ENCODE measurements at regions not wholly inside any gene's neighbourhood (a gene's known extent, or its start where the extent isn't known, plus 50 kb on each side); places are given as distances from the start of the nearest gene placed in this dataset.

DNA sequence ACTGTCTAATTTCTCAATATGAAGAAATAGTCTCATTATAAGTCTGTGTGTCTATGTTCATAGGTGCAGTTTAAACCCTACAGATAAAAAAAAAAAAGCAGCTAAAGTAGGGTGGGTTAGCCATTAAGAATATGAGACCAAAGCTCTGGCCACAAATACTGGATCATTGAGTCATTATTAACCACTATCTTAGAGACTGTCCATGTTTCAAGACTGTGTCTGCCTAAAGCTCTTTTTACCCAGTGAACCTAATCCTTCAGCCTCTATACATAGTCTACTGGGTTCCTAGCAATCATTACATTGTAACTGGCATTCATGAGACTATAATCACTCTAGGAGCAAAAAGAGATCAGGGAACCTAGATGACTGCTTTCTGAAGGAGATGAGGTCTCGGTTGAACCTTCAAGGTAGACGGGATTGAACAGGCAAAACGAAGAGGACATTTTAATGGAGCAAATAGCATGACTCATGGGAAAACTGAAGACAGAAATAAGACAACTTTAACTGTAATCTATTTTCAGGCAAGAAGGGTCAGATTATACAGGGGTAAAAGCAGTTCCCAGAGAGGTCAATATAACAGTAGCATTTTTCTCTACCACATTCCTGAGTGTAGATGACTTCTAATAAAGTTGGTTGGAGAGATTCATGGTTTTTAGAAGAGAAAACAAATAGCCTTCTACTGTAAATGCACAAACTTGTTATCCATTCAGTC, 64.0 kb upstream of the FIBIN start:
- Mint-ChIP-seq H3K27ac (ENCODE audit: unreplicated experiment) (peak overlapping the region; percentile 32), H3K9me3 (ENCODE audit: unreplicated experiment) (peaks cover 20% of the 10 kb centered on the region), H3K36me3 (ENCODE audit: unreplicated experiment) (peaks cover 13% of the 10 kb centered on the region), H3K4me3 (ENCODE audit: unreplicated experiment) (no peak overlapping the region), H3K4me1 (ENCODE audit: unreplicated experiment) (peaks cover 44% of the 10 kb centered on the region), H3K27me3 (ENCODE audit: unreplicated experiment) (no peaks in the 10 kb centered on the region)
- no peak for DNase-seq (ENCODE audit: extremely low spot score, unreplicated experiment)
- TF ChIP-seq, protein P1, sequence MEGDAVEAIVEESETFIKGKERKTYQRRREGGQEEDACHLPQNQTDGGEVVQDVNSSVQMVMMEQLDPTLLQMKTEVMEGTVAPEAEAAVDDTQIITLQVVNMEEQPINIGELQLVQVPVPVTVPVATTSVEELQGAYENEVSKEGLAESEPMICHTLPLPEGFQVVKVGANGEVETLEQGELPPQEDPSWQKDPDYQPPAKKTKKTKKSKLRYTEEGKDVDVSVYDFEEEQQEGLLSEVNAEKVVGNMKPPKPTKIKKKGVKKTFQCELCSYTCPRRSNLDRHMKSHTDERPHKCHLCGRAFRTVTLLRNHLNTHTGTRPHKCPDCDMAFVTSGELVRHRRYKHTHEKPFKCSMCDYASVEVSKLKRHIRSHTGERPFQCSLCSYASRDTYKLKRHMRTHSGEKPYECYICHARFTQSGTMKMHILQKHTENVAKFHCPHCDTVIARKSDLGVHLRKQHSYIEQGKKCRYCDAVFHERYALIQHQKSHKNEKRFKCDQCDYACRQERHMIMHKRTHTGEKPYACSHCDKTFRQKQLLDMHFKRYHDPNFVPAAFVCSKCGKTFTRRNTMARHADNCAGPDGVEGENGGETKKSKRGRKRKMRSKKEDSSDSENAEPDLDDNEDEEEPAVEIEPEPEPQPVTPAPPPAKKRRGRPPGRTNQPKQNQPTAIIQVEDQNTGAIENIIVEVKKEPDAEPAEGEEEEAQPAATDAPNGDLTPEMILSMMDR (IDR thresholded peaks at IDR 0.05): no peak

DNA sequence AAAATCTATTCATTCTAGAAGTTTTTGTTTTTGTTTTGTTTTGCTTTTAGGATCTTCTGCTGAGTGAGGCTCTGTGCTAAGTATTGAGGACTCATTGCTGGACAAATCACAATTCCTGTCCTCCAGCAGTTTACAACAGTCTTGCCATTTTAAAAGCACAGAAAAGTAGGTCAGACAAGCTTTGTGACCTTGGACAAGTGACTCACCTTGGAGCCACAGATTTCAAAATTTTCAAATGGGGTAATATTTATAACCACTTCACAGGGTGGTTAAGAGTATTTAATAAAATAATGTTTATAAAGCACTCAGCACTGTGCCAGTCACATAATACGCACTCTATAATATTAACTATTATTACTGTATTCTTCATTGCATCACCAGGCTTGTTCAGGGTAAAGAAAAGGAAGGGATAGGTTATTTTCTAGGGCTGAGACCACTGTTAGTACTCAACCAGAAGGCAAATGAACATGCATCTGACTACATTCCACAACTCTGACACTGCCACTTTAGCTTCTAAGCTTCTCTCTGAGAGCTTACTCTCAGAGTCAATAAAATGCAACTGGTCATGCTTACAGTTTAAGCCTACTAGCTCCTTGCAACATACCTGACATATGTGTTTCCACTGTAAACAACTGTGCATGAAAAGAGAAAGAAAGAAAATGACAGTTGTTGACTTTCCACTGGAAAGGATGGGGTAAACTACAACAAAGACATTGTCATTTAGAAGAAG, 63.2 kb upstream of the FIBIN start:
- no peak overlapping the region for H3K4me3 Mint-ChIP-seq (ENCODE audit: unreplicated experiment)
- H3K27me3 Mint-ChIP-seq (ENCODE audit: unreplicated experiment): no peaks in the 10 kb centered on the region
- peaks cover 39% of the 10 kb centered on the region for H3K4me1 Mint-ChIP-seq (ENCODE audit: unreplicated experiment)
- TF ChIP-seq, protein P1 (IDR thresholded peaks at IDR 0.05): no peak
- H3K9me3 Mint-ChIP-seq (ENCODE audit: unreplicated experiment): peaks cover 20% of the 10 kb centered on the region
- peak overlapping the region; percentile 52 for H3K27ac Mint-ChIP-seq (ENCODE audit: unreplicated experiment)
- peaks cover 13% of the 10 kb centered on the region for H3K36me3 Mint-ChIP-seq (ENCODE audit: unreplicated experiment)
- DNase-seq (ENCODE audit: extremely low spot score, unreplicated experiment): no peak

DNA sequence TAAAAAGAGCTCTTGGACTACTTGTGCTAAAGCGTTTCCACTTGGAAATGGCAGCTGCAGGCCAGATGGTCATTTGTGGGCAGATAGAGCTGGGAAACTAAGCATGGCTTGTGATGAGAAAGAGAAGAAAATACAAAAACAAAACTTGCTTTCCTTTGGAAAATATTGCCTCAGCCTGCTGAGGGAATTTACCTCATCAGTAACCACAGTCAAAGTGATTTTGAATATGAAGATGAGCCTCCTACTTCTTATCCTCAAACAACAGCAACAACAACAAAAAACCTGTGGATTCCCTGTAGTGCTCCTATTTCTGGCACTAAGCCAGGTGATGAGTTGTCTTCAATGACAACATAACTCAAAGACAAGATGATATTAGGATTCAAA, 62.7 kb upstream of the FIBIN start:
- TF ChIP-seq, protein P1 (IDR thresholded peaks at IDR 0.05): no peak
- peak overlapping the region; percentile 52 for H3K27ac Mint-ChIP-seq (ENCODE audit: unreplicated experiment)
- no peak for DNase-seq (ENCODE audit: extremely low spot score, unreplicated experiment)
- H3K4me3 Mint-ChIP-seq (ENCODE audit: unreplicated experiment): no peak overlapping the region
- peaks cover 10% of the 10 kb centered on the region for H3K36me3 Mint-ChIP-seq (ENCODE audit: unreplicated experiment)
- peaks cover 14% of the 10 kb centered on the region for H3K9me3 Mint-ChIP-seq (ENCODE audit: unreplicated experiment)
- H3K27me3 Mint-ChIP-seq (ENCODE audit: unreplicated experiment): no peaks in the 10 kb centered on the region
- H3K4me1 Mint-ChIP-seq (ENCODE audit: unreplicated experiment): peaks cover 39% of the 10 kb centered on the region

DNA sequence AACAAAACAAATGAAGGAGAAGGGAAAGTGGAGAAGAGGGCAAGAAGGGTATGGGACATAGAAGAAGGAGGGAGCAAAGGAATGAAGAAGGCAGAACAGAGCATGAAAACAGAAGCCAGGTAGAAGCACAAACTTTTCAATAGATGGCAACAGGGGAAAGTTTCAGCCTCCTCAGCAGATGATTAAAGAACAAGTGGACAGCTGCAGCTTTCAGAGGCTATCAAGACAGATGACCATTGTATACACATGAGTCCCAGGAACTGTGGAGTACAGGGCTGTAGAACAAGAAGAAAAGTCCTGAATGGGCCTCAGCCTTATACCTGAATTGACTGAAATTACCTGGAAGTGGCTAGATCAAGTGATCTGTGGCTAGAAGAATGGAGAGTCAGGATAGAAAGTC, 62.0 kb upstream of the FIBIN start:
- Mint-ChIP-seq H3K27me3 (ENCODE audit: unreplicated experiment) (no peaks in the 10 kb centered on the region), H3K9me3 (ENCODE audit: unreplicated experiment) (peaks cover 8% of the 10 kb centered on the region), H3K4me1 (ENCODE audit: unreplicated experiment) (peaks cover 39% of the 10 kb centered on the region), H3K36me3 (ENCODE audit: unreplicated experiment) (peaks cover 7% of the 10 kb centered on the region), H3K4me3 (ENCODE audit: unreplicated experiment) (no peak overlapping the region), H3K27ac (ENCODE audit: unreplicated experiment) (no peak overlapping the region)
- DNase-seq (ENCODE audit: extremely low spot score, unreplicated experiment): no peak
- TF ChIP-seq, protein P1 (IDR thresholded peaks at IDR 0.05): no peak

DNA sequence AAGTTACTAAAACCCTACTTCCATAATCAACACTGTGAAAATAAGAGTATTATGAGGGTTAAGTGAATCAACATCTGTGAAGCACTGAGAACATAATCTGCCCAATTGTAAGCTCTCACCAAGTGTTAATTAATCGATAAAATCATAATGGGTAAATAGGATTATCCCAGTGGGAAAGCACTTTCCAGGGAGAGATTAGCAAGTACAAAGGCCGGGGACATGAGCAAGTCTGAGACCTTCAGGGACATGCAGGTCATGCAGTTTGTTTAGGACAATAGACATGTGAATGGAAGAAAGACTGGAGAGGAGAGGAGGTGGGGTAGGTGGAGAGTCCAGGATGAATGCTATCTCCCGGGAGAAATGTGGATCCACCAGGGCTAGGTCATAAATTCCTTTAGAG, 57.8 kb upstream of the FIBIN start:
- Mint-ChIP-seq H3K4me3 (ENCODE audit: unreplicated experiment) (no peak overlapping the region), H3K36me3 (ENCODE audit: unreplicated experiment) (peaks cover 8% of the 10 kb centered on the region), H3K4me1 (ENCODE audit: unreplicated experiment) (peaks cover 3% of the 10 kb centered on the region), H3K27me3 (ENCODE audit: unreplicated experiment) (no peaks in the 10 kb centered on the region), H3K9me3 (ENCODE audit: unreplicated experiment) (peaks cover 11% of the 10 kb centered on the region), H3K27ac (ENCODE audit: unreplicated experiment) (no peak overlapping the region)
- TF ChIP-seq, protein P1 (IDR thresholded peaks at IDR 0.05): no peak
- no peak for DNase-seq (ENCODE audit: extremely low spot score, unreplicated experiment)
